ENCODE measurements at regions not wholly inside any gene's neighbourhood (a gene's known extent, or its start where the extent isn't known, plus 50 kb on each side); places are given as distances from the start of the nearest gene placed in this dataset.

DNA sequence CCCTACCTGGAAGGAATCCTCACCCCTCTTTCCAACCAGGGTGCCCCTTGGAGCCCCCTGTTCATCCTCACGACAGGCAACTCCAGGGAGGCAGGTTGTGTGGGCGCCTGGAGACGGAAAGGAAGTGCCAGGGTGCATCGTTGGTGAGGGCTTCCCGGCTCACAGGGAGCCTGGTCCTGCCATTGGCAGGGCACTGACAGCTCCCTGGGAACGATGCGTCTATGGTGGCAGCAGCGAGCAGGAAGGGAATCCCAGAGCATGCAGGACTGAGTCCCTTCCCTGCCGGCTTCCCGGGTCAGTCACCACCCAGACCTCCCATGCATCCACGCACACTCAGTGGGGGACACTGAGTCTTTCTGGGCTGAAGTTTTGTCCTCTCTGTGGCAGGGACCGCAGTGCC, 117.6 kb downstream of the INHBB start (continued):
- TF ChIP-seq SNRNP70 (IDR thresholded peaks at IDR 0.05; ENCODE audit: low read depth, low read length) (no peak), IRF2 (CRISPR knock-in tag; IDR thresholded peaks at IDR 0.05) (no peak), HOXA3 (CRISPR knock-in tag; IDR thresholded peaks at IDR 0.05) (0 out of 2 replicates have a peak, but pooled peaks have one; percentile 27), HNRNPL (IDR thresholded peaks at IDR 0.05; ENCODE audit: low read depth, low read length) (peak; percentile 82), SATB2 (CRISPR knock-in tag; IDR thresholded peaks at IDR 0.05) (no peak), ZNF253 (CRISPR knock-in tag; IDR thresholded peaks at IDR 0.05; ENCODE audit: borderline replicate concordance) (no peak), REL (CRISPR knock-in tag; conservative IDR thresholded peaks at IDR 0.05) (no peak), HNRNPUL1 (IDR thresholded peaks at IDR 0.05; ENCODE audit: low read depth, low read length) (no peak), STAG1 (CRISPR knock-in tag; IDR thresholded peaks at IDR 0.05) (peak; percentile 46; the same call in 1 of the 2 replicates), XRCC5 (optimal IDR thresholded peaks at IDR 0.05; ENCODE audit: low read length) (peak; percentile 52), FOXA1 (IDR thresholded peaks at IDR 0.05) (no peak), FOXA1 (CRISPR knock-in tag; IDR thresholded peaks at IDR 0.05) (no peak), MXI1 (IDR thresholded peaks at IDR 0.05; ENCODE audit: borderline replicate concordance, low read depth, low read length) (no peak), ZBTB21 (CRISPR knock-in tag; IDR thresholded peaks at IDR 0.05) (no peak), SAP130 (CRISPR knock-in tag; IDR thresholded peaks at IDR 0.05; ENCODE audit: low read depth) (peak; percentile 36; the same call in 1 of the 2 replicates), ELF3 (CRISPR knock-in tag; IDR thresholded peaks at IDR 0.05) (no peak), ZNF83 (CRISPR knock-in tag; IDR thresholded peaks at IDR 0.05; ENCODE audit: borderline replicate concordance) (no peak), PHF8 (CRISPR knock-in tag; IDR thresholded peaks at IDR 0.05) (0 out of 2 replicates have a peak, but pooled peaks have one; percentile 8), ARID2 (CRISPR knock-in tag; IDR thresholded peaks at IDR 0.05; ENCODE audit: borderline replicate concordance) (no peak), ZNF460 (CRISPR knock-in tag; IDR thresholded peaks at IDR 0.05; ENCODE audit: borderline replicate concordance) (no peak), ZNF768 (CRISPR knock-in tag; IDR thresholded peaks at IDR 0.05) (peak; percentile 33; the same call in 1 of the 2 replicates), HDAC2 (CRISPR knock-in tag; IDR thresholded peaks at IDR 0.05) (no peak), CHCHD3 (CRISPR knock-in tag; IDR thresholded peaks at IDR 0.05) (no peak)
- TF ChIP-seq, protein P1, sequence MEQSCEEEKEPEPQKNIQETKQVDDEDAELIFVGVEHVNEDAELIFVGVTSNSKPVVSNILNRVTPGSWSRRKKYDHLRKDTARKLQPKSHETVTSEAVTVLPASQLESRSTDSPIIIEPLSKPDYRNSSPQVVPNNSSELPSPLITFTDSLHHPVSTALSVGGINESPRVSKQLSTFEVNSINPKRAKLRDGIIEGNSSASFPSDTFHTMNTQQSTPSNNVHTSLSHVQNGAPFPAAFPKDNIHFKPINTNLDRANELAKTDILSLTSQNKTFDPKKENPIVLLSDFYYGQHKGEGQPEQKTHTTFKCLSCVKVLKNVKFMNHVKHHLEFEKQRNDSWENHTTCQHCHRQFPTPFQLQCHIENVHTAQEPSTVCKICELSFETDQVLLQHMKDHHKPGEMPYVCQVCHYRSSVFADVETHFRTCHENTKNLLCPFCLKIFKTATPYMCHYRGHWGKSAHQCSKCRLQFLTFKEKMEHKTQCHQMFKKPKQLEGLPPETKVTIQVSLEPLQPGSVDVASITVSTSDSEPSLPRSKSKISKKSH (CRISPR knock-in tag; IDR thresholded peaks at IDR 0.05; ENCODE audit: borderline replicate concordance), result 0 out of 2 replicates have a peak, but pooled peaks have one; percentile 21
- TF ChIP-seq, protein P2, sequence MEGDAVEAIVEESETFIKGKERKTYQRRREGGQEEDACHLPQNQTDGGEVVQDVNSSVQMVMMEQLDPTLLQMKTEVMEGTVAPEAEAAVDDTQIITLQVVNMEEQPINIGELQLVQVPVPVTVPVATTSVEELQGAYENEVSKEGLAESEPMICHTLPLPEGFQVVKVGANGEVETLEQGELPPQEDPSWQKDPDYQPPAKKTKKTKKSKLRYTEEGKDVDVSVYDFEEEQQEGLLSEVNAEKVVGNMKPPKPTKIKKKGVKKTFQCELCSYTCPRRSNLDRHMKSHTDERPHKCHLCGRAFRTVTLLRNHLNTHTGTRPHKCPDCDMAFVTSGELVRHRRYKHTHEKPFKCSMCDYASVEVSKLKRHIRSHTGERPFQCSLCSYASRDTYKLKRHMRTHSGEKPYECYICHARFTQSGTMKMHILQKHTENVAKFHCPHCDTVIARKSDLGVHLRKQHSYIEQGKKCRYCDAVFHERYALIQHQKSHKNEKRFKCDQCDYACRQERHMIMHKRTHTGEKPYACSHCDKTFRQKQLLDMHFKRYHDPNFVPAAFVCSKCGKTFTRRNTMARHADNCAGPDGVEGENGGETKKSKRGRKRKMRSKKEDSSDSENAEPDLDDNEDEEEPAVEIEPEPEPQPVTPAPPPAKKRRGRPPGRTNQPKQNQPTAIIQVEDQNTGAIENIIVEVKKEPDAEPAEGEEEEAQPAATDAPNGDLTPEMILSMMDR (CRISPR knock-in tag; IDR thresholded peaks at IDR 0.05), result peak; percentile 53
- TF ChIP-seq, protein P3, sequence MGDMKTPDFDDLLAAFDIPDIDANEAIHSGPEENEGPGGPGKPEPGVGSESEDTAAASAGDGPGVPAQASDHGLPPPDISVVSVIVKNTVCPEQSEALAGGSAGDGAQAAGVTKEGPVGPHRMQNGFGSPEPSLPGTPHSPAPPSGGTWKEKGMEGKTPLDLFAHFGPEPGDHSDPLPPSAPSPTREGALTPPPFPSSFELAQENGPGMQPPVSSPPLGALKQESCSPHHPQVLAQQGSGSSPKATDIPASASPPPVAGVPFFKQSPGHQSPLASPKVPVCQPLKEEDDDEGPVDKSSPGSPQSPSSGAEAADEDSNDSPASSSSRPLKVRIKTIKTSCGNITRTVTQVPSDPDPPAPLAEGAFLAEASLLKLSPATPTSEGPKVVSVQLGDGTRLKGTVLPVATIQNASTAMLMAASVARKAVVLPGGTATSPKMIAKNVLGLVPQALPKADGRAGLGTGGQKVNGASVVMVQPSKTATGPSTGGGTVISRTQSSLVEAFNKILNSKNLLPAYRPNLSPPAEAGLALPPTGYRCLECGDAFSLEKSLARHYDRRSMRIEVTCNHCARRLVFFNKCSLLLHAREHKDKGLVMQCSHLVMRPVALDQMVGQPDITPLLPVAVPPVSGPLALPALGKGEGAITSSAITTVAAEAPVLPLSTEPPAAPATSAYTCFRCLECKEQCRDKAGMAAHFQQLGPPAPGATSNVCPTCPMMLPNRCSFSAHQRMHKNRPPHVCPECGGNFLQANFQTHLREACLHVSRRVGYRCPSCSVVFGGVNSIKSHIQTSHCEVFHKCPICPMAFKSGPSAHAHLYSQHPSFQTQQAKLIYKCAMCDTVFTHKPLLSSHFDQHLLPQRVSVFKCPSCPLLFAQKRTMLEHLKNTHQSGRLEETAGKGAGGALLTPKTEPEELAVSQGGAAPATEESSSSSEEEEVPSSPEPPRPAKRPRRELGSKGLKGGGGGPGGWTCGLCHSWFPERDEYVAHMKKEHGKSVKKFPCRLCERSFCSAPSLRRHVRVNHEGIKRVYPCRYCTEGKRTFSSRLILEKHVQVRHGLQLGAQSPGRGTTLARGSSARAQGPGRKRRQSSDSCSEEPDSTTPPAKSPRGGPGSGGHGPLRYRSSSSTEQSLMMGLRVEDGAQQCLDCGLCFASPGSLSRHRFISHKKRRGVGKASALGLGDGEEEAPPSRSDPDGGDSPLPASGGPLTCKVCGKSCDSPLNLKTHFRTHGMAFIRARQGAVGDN (CRISPR knock-in tag; IDR thresholded peaks at IDR 0.05), result peak; percentile 52; the same call in 1 of the 2 replicates
